Erythroblast (primary cell): ENCODE measurements at regions not wholly inside any gene's neighbourhood (a gene's known extent, or its start where the extent isn't known, plus 50 kb on each side); places are given as distances from the start of the nearest gene placed in this dataset.
"Not testable (repeated sequence)": the region's sequence is repeated elsewhere in the genome, so short reads cannot be mapped to it uniquely, and the experiment has no call there.

Experiments used
- DNase-seq, 2 experiments: peaks; one replicate each; lab custom pipeline; 2025; lab: John Stamatoyannopoulos, UW
- GATA1 ChIP-seq: IDR thresholded peaks from 2 replicates; pipeline ENCODE4 v1.6.1; 2011; ENCODE audit warnings: low read depth, mild to moderate bottlenecking, control low read depth, low read length, moderate library complexity
- POLR2A ChIP-seq: IDR thresholded peaks from 2 replicates; pipeline ENCODE4 v1.6.1; 2011; ENCODE audit warnings: mild to moderate bottlenecking, low read length

DNA sequence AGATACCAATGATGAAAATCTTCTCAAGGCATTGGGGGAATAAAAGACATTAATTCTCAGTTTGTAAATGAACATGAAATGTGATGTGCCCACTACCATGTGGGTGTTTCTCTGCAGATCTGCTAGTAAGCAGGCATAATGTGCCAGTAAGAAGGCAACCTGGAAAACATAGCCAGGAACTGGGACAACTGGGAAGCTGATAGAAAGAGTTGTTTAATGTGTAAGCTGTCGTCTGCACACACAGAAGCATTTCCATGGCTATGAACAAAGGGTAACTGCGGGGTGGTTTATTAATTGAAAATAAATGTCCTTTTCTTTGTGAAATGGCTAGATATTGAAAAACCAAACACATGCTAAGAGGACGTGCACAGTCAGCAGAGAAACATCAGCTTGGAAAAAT lies 52.0 kb downstream of the ZC3H11B start:
- DNase-seq: no peak
- TF ChIP-seq POLR2A (no peak), GATA1 (no peak)

- no peak for DNase-seq
- TF ChIP-seq POLR2A (no peak), GATA1 (no peak)
These were observed 53.0 kb downstream of the ZC3H11B start for GRCh38 chr1:219559899-219560298.

GRCh38 chr1:219555806-219556205 lies 57.1 kb downstream of the ZC3H11B start:
- TF ChIP-seq POLR2A (no peak), GATA1 (no peak)
- no peak for DNase-seq

GRCh38 chr1:219555031-219555692 lies 57.7 kb downstream of the ZC3H11B start:
- no peak for DNase-seq
- TF ChIP-seq GATA1 (no peak), POLR2A (no peak)

DNA sequence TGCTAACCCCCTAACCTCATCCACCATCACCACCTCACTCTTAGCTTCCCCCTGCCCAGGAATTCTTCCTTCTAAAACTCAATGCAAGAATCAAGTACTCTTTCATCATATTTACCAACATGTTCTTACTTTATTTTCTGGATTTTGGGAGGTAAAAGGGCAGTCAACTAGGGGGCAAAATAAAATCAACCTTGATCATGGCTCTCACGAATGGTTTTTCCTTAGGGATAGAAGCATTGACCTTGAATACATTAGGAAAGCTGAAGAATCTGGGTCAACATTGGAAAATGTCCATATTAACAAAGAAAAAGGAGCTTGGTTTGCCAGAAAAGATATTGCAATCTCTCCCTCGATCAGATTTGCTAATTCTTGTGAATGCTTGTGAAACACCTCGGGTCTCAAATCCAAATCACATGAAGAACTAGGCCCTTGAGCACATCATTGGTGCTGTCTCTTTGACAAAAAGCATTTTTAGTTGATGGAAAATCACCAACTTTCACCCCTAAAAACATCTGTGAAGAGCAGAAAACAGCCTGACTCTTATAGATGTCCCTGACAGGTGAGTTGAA lies 58.9 kb downstream of the ZC3H11B start:
- TF ChIP-seq GATA1 (no peak), POLR2A (no peak)

GRCh38 chr1:219550201-219550600 lies 62.7 kb downstream of the ZC3H11B start:
- DNase-seq: no peak

More for the DNA sequence above, 58.9 kb downstream of the ZC3H11B start:
- DNase-seq: no peak

DNA sequence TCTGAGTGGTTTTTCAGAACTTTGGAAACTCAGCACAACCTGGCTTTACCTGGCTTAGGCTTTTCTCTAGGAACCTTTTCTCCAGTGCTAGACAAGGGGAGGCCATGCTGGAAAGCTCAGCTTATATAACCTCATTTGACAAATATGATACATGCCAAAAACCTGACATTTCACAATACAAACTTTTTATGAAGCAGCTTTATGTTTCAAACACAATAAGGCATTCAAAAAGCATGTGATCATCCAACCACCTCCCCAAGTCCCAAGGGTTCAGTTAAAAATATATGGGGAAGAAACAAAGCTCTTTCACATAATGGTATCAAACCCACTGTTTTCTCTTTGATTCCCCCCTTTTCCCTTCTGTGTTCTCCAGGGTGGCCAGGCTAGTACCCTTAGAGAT lies 63.7 kb downstream of the ZC3H11B start:
- TF ChIP-seq GATA1: no peak
- no peak for TF ChIP-seq POLR2A
- no peak for DNase-seq

More at GRCh38 chr1:219550201-219550600, 62.7 kb downstream of the ZC3H11B start:
- no peak for TF ChIP-seq GATA1
- TF ChIP-seq POLR2A: no peak

GRCh38 chr1:219548386-219548785 lies 64.5 kb downstream of the ZC3H11B start:
- DNase-seq: no peak
- no peak for TF ChIP-seq POLR2A
- no peak for TF ChIP-seq GATA1

DNA sequence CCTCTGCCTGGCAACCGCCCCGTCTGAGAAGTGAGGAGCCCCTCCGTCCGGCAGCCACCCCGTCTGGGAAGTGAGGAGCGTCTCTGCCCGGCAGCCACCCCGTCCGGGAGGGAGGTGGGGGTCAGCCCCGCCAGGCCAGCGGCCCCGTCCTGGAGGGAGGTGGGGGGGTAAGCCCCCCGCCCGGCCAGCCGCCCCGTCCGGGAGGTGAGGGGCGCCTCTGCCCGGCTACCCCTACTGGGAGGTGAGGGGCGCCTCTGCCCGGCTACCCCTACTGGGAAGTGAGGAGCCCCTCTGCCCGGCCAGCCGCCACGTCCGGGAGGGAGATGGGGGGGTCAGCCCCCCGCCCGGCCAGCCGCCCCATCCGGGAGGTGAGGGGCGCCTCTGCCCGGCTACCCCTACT lies 67.1 kb downstream of the ZC3H11B start:
- not testable (repeated sequence) for DNase-seq

- DNase-seq: no peak
- no peak for TF ChIP-seq GATA1
- no peak for TF ChIP-seq POLR2A
These were observed 68.6 kb downstream of the ZC3H11B start for GRCh38 chr1:219544163-219544846.

- DNase-seq: no peak
- TF ChIP-seq POLR2A: no peak
- TF ChIP-seq GATA1: no peak
These were observed 69.9 kb downstream of the ZC3H11B start for GRCh38 chr1:219542828-219543518.

DNA sequence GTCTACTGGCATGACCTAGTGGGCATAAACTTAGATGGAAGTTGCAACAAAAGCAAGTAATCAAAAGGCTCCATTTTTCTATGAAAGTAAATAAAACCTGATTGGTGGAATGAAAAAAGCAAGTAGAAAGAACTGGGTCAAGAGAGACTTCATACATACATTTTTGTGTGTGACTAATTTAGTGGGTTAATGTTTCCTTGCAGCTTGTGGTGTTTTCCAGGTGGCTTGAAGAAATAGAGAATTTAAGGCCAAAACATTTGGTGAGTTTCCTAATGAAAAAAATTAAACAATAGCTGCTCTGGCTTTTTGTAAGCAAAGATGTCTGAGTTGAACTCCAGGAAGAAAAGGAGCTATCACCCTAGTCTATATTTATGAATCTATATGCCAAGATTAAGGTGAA lies 71.0 kb downstream of the ZC3H11B start:
- TF ChIP-seq POLR2A (no peak), GATA1 (no peak)

GRCh38 chr1:219539645-219540254 lies 73.2 kb downstream of the ZC3H11B start:
- TF ChIP-seq POLR2A (no peak), GATA1 (no peak)
- no peak for DNase-seq

More for the DNA sequence above, 71.0 kb downstream of the ZC3H11B start:
- no peak for DNase-seq
